ENCODE measurements at regions not wholly inside any gene's neighbourhood (a gene's known extent, or its start where the extent isn't known, plus 50 kb on each side); places are given as distances from the start of the nearest gene placed in this dataset.

- Histone ChIP-seq H3K27me3 (ENCODE audit: insufficient read depth, low read depth, low read length) (no peaks in the 10 kb centered on the region), H2AFZ (ENCODE audit: low read depth, low read length) (peak overlapping the region; percentile 37), H3K9me2 (ENCODE audit: insufficient read depth, low read length) (no peaks in the 10 kb centered on the region), H4K20me1 (ENCODE audit: insufficient read depth) (no peaks in the 10 kb centered on the region), H3K27ac (ENCODE audit: low read length) (peak overlapping the region; percentile 71), H3K4me3 (ENCODE audit: low read length) (peak overlapping the region; percentile 43), H3K9me3 (ENCODE audit: low read length) (no peaks in the 10 kb centered on the region), H3K9ac (ENCODE audit: low read length) (peak overlapping the region; percentile 10), H3F3A (ENCODE audit: insufficient read depth, low read length, poor library complexity, severe bottlenecking) (no peaks in the 10 kb centered on the region), H3K4me2 (ENCODE audit: low read length) (no peak overlapping the region), H3K36me3 (ENCODE audit: insufficient read depth, low read length) (no peaks in the 10 kb centered on the region), H3K79me2 (replicated peaks; ENCODE audit: insufficient read depth, low read length) (no peaks in the 10 kb centered on the region)
- TF ChIP-seq POLR2AphosphoS5 (IDR thresholded peaks at IDR 0.05) (peak; percentile 80), TAF1 (IDR thresholded peaks at IDR 0.05; ENCODE audit: low read depth) (no peak), MXI1 (conservative IDR thresholded peaks at IDR 0.05; ENCODE audit: poor library complexity, severe bottlenecking) (no peak), RAD21 (conservative IDR thresholded peaks at IDR 0.05) (peak; percentile 25), EP300 (conservative IDR thresholded peaks at IDR 0.05; ENCODE audit: poor library complexity, severe bottlenecking) (peak; percentile 93), SMC3 (conservative IDR thresholded peaks at IDR 0.05; ENCODE audit: poor library complexity) (peak; percentile 35)
- TF ChIP-seq, protein P1, sequence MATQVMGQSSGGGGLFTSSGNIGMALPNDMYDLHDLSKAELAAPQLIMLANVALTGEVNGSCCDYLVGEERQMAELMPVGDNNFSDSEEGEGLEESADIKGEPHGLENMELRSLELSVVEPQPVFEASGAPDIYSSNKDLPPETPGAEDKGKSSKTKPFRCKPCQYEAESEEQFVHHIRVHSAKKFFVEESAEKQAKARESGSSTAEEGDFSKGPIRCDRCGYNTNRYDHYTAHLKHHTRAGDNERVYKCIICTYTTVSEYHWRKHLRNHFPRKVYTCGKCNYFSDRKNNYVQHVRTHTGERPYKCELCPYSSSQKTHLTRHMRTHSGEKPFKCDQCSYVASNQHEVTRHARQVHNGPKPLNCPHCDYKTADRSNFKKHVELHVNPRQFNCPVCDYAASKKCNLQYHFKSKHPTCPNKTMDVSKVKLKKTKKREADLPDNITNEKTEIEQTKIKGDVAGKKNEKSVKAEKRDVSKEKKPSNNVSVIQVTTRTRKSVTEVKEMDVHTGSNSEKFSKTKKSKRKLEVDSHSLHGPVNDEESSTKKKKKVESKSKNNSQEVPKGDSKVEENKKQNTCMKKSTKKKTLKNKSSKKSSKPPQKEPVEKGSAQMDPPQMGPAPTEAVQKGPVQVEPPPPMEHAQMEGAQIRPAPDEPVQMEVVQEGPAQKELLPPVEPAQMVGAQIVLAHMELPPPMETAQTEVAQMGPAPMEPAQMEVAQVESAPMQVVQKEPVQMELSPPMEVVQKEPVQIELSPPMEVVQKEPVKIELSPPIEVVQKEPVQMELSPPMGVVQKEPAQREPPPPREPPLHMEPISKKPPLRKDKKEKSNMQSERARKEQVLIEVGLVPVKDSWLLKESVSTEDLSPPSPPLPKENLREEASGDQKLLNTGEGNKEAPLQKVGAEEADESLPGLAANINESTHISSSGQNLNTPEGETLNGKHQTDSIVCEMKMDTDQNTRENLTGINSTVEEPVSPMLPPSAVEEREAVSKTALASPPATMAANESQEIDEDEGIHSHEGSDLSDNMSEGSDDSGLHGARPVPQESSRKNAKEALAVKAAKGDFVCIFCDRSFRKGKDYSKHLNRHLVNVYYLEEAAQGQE (IDR thresholded peaks at IDR 0.05; ENCODE audit: borderline replicate concordance) = peak; percentile 45
Observed at GRCh38 chr14:26959972-26960660, 362.3 kb upstream of the NOVA1 start.

DNA sequence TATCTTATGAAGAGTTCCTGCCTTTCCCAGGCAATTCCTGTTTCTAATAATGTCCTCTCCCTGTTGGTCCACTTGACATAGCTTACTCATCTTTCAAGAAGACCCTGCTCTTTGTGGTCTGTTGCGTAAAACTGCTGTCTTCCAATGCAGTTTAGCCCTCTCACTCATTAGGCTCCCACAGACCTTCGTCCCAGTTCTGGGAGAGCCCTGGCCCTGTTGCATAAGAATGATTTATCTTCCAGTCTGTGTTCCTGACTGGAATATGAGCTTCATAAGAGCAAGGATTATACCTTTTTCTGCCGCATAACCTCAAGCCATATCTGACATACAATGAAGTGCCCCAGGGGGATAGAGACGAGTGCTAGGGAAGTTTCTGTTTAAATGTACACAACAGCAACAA lies 365.9 kb upstream of the NOVA1 start:
- no peaks in the 10 kb centered on the region for H4K20me1 ChIP-seq (ENCODE audit: insufficient read depth)
- H3K27me3 ChIP-seq (ENCODE audit: insufficient read depth, low read depth, low read length) = no peaks in the 10 kb centered on the region
- H3K4me2 ChIP-seq (ENCODE audit: low read length) = no peak overlapping the region
- no peaks in the 10 kb centered on the region for H3K9me3 ChIP-seq (ENCODE audit: low read length)
- H3K27ac ChIP-seq (ENCODE audit: low read length) = no peak overlapping the region
- H3K4me3 ChIP-seq (ENCODE audit: low read length) = no peak overlapping the region
- TF ChIP-seq, protein P1 (IDR thresholded peaks at IDR 0.05; ENCODE audit: borderline replicate concordance) = no peak
- TF ChIP-seq CTCF (IDR thresholded peaks at IDR 0.05; ENCODE audit: poor library complexity, severe bottlenecking) = no peak
- no peak for TF ChIP-seq EZH2 (IDR thresholded peaks at IDR 0.05; ENCODE audit: borderline replicate concordance, insufficient read depth, low read length, poor library complexity, severe bottlenecking)
- TF ChIP-seq POLR2AphosphoS5 (IDR thresholded peaks at IDR 0.05) = no peak
- H3K79me2 ChIP-seq (replicated peaks; ENCODE audit: insufficient read depth, low read length) = no peaks in the 10 kb centered on the region
- no peak overlapping the region for H2AFZ ChIP-seq (ENCODE audit: low read depth, low read length)
- no peaks in the 10 kb centered on the region for H3K9me2 ChIP-seq (ENCODE audit: insufficient read depth, low read length)
- H3K36me3 ChIP-seq (ENCODE audit: insufficient read depth, low read length) = no peaks in the 10 kb centered on the region
- no peaks in the 10 kb centered on the region for H3F3A ChIP-seq (ENCODE audit: insufficient read depth, low read length, poor library complexity, severe bottlenecking)
- no peak overlapping the region for H3K9ac ChIP-seq (ENCODE audit: low read length)
